Transverse colon (tissue), 4 donors: ENCODE measurements at regions not wholly inside any gene's neighbourhood (a gene's known extent, or its start where the extent isn't known, plus 50 kb on each side); places are given as distances from the start of the nearest gene placed in this dataset.
"Not testable (repeated sequence)": the region's sequence is repeated elsewhere in the genome, so short reads cannot be mapped to it uniquely, and the experiment has no call there.

ENCODE experiments used
- DNase-seq: peaks from one replicate; pipeline ENCODE4 v3.0.0-alpha.2; 2019
- H3K27ac ChIP-seq, 4 donors: fragments of 200-600 bp; sonication (generic); 2 replicates each; pipeline ENCODE4 v1.5.1; 2016 to 2018; ENCODE audit warnings: inconsistent platforms in 4 of 4
- H3K27me3 ChIP-seq: fragments of 200-600 bp; sonication (generic); 2 replicates; pipeline ENCODE4 v1.5.1; 2017; ENCODE audit warnings: inconsistent platforms
- H3K36me3 ChIP-seq, 4 donors: fragments of 200-600 bp; sonication (generic); 2 replicates each; pipeline ENCODE4 v1.5.1; 2017 to 2019; ENCODE audit warnings: inconsistent platforms in 4 of 4
- H3K4me1 ChIP-seq, 4 donors: fragments of 200-600 bp; sonication (generic); 2 replicates each; pipeline ENCODE4 v1.5.1; 2017 to 2020; ENCODE audit warnings: inconsistent platforms in 4 of 4
- H3K4me3 ChIP-seq, 4 donors: fragments of 200-600 bp; sonication (generic); 1 replicate in 1 of 4; 2 replicates in 3 of 4; pipeline versions ENCODE4 v1.5.1 to v1.6.1; 2017 to 2019; ENCODE audit warnings: inconsistent platforms in 4 of 4
- H3K9me3 ChIP-seq, 2 donors: fragments of 200-600 bp; sonication (generic); 2 replicates each; pipeline ENCODE4 v1.5.1; 2017 to 2019; ENCODE audit warnings: inconsistent platforms in 2 of 2
- CTCF ChIP-seq, 5 experiments: fragments of 200-600 bp in 3 of 5; fragments of 450-650 bp in 2 of 5; sonication (generic) in 3 of 5; IDR thresholded peaks; 1 replicate in 2 of 5; 2 replicates in 3 of 5; pipeline ENCODE4 v1.5.1; 2016 to 2017; ENCODE audit warnings: antibody characterized with exemption in 5 of 5, inconsistent platforms in 3 of 5, mild to moderate bottlenecking in 2 of 5, moderate library complexity in 1 of 5
- EP300 ChIP-seq: sonication (generic); formaldehyde crosslinking; IDR thresholded peaks from one replicate; pipeline ENCODE4 v1.6.1; 2017; ENCODE audit warnings: antibody characterized with exemption, low read depth
- POLR2A ChIP-seq: fragments of 450-650 bp; IDR thresholded peaks from one replicate; pipeline ENCODE4 v1.6.1; 2016; ENCODE audit warnings: antibody characterized with exemption, mild to moderate bottlenecking, moderate library complexity
- POLR2AphosphoS5 ChIP-seq, 3 donors: sonication (generic); formaldehyde crosslinking; IDR thresholded peaks; one replicate each; pipeline ENCODE4 v1.6.1; 2016; ENCODE audit warnings: antibody characterized with exemption in 3 of 3
- WGBS, 2 donors: methylation state at CpG; one replicate each; pipeline ENCODE4 v1.1.5; 2018; ENCODE audit warnings: low coverage in 1 of 2; 5-methylcytosine and 5-hydroxymethylcytosine counted together
- in situ Hi-C, 4 donors: fragments of 200-750 bp; cut with MboI; loops; one replicate each; pipeline versions ENCODE4 v1.15.0 to v1.15.1; 2017; ENCODE audit warnings: low sequenced_read_pairs in 3 of 4, low pct_ligation_motif_present in 1 of 4, low pct_unique_long_range_greater_than_20kb in 1 of 4
- intact Hi-C: fragments of 100-400 bp; cut with DNase I; formaldehyde crosslinking; loops from one replicate; pipeline ENCODE4 v1.15.1; 2023; ENCODE audit warnings: low total_unique reads

GRCh38 chr4:164134388-164134787 lies 619.5 kb upstream of the SMIM31 start:
- intact Hi-C loops: no loop called here
- Histone ChIP-seq H3K27me3 (no peaks in the 10 kb centered on the region), H3K4me1 (no peaks in the 10 kb centered on the region), H3K9me3 (no peaks in the 10 kb centered on the region), H3K27ac (no peak overlapping the region), H3K36me3 (no peaks in the 10 kb centered on the region), H3K4me3 (no peak overlapping the region)
- no peak for TF ChIP-seq EP300
- no peak for TF ChIP-seq POLR2A
- DNase-seq: no peak
- in situ Hi-C loops: no loop called here
- 63 to 86% methylated on average over 2 of the region's 2 CpGs for WGBS, 2 donors

GRCh38 chr4:164136180-164136616 lies 617.7 kb upstream of the SMIM31 start:
- Histone ChIP-seq H3K36me3 (no peaks in the 10 kb centered on the region), H3K9me3 (no peaks in the 10 kb centered on the region), H3K27ac (no peak overlapping the region), H3K4me1 (no peaks in the 10 kb centered on the region), H3K4me3 (no peak overlapping the region), H3K27me3 (no peaks in the 10 kb centered on the region)
- intact Hi-C loops (no loop called here), in situ Hi-C loops (no loop called here)
- WGBS, 2 donors: 40 to 57% methylated on average over 1 to 2 of the region's 2 CpGs
- DNase-seq: no peak
- TF ChIP-seq EP300 (no peak), CTCF (IDR thresholded peaks at IDR 0.05) (no peak), POLR2A (no peak), POLR2AphosphoS5 (IDR thresholded peaks at IDR 0.05) (no peak)

GRCh38 chr4:164138521-164138920 lies 615.4 kb upstream of the SMIM31 start:
- no peak for DNase-seq
- Histone ChIP-seq H3K4me3 (no peak overlapping the region), H3K9me3 (no peaks in the 10 kb centered on the region), H3K4me1 (no peaks in the 10 kb centered on the region), H3K36me3 (no peaks in the 10 kb centered on the region), H3K27me3 (no peaks in the 10 kb centered on the region), H3K27ac (no peak overlapping the region)
- in situ Hi-C loops (no loop called here), intact Hi-C loops (no loop called here)
- TF ChIP-seq CTCF (IDR thresholded peaks at IDR 0.05) (no peak), POLR2AphosphoS5 (IDR thresholded peaks at IDR 0.05) (no peak), EP300 (no peak), POLR2A (no peak)
- WGBS, 2 donors: 86% methylated on average over 2 of the region's 2 CpGs; no CpG with 5 or more reads in 1 of the 2 donors

- no peak for TF ChIP-seq CTCF (IDR thresholded peaks at IDR 0.05)
- no peak for TF ChIP-seq EP300
- TF ChIP-seq POLR2AphosphoS5 (IDR thresholded peaks at IDR 0.05): no peak
- TF ChIP-seq POLR2A: no peak
- intact Hi-C loops: no loop called here
- 100% methylated on average over 1 of the region's 1 CpG for WGBS, 2 donors
These were observed 614.6 kb upstream of the SMIM31 start for GRCh38 chr4:164139291-164139690.

GRCh38 chr4:164141755-164142375 lies 612.1 kb upstream of the SMIM31 start:
- H3K27me3 ChIP-seq, intact Hi-C loops, H3K4me3 ChIP-seq, H3K9me3 ChIP-seq, in situ Hi-C loops, H3K27ac ChIP-seq, DNase-seq, H3K36me3 ChIP-seq, H3K4me1 ChIP-seq: not testable (repeated sequence)
- WGBS, 2 donors: 76 to 78% methylated on average over 5 to 20 of the region's 20 CpGs

More at GRCh38 chr4:164139291-164139690, 614.6 kb upstream of the SMIM31 start:
- H3K4me1 ChIP-seq: no peaks in the 10 kb centered on the region
- H3K27me3 ChIP-seq: no peaks in the 10 kb centered on the region
- no peaks in the 10 kb centered on the region for H3K36me3 ChIP-seq
- no peaks in the 10 kb centered on the region for H3K9me3 ChIP-seq
- no peak overlapping the region for H3K4me3 ChIP-seq
- H3K27ac ChIP-seq: no peak overlapping the region
- in situ Hi-C loops: no loop called here
- no peak for DNase-seq
